Adrenal gland (tissue), 9 donors: ENCODE measurements at regions not wholly inside any gene's neighbourhood (a gene's known extent, or its start where the extent isn't known, plus 50 kb on each side); places are given as distances from the start of the nearest gene placed in this dataset.

ENCODE experiments used
- DNase-seq, 7 donors: peaks; one replicate each; pipeline ENCODE4 v3.0.0-alpha.2; 2019 to 2020
- H3K27ac ChIP-seq, 5 donors: fragments of 200-600 bp; sonication (generic) in 4 of 5; 1 replicate in 3 of 5; 2 replicates in 2 of 5; pipeline versions ENCODE4 v1.5.1 to v1.8.0; 2016 to 2020; ENCODE audit warnings: mild to moderate bottlenecking in 1 of 5
- H3K27me3 ChIP-seq: fragments of 200-600 bp; 2 replicates; pipeline ENCODE4 v1.8.0; 2021
- H3K36me3 ChIP-seq, 2 donors: fragments of 200-600 bp; replicated peaks in 1 of 2; 1 replicate in 1 of 2; 2 replicates in 1 of 2; pipeline versions ENCODE4 v1.5.1 to v1.8.0; 2018 to 2022
- H3K4me1 ChIP-seq, 2 donors: fragments of 200-600 bp; replicated peaks in 1 of 2; 1 replicate in 1 of 2; 2 replicates in 1 of 2; pipeline versions ENCODE4 v1.5.1 to v1.8.0; 2018 to 2021
- H3K4me3 ChIP-seq, 4 donors: fragments of 200-600 bp; sonication (generic) in 3 of 4; one replicate each; pipeline ENCODE4 v1.5.1; 2016 to 2018
- H3K9me3 ChIP-seq, 3 donors: fragments of 200-600 bp; sonication (generic) in 1 of 3; replicated peaks in 1 of 3; 1 replicate in 2 of 3; 2 replicates in 1 of 3; pipeline versions ENCODE4 v1.5.1 to v1.8.0; 2016 to 2021
- POLR2A ChIP-seq, 2 donors: fragments of 450-650 bp; IDR thresholded peaks; one replicate each; pipeline ENCODE4 v1.6.1; 2017; ENCODE audit warnings: antibody characterized with exemption in 2 of 2, mild to moderate bottlenecking in 2 of 2, moderate library complexity in 1 of 2
- whole genome bisulfite sequencing, 4 donors: extraction: QIAGEN DNeasy Blood & Tissue Kit in 2 of 4; methylation state at CpG; one replicate each; pipeline versions ENCODE4 v1.1.5 to v1.1.7; 2013 to 2017; 5-methylcytosine and 5-hydroxymethylcytosine counted together
- intact Hi-C, 2 donors: fragments of 100-400 bp; cut with DNase I; formaldehyde crosslinking; loops; one replicate each; pipeline versions ENCODE4 v1.14.1 to v1.15.0; 2022 to 2023
- TF ChIP-seq, protein P1 (sequence below), 6 experiments: fragments of 450-650 bp in 4 of 6; fragments of 200-600 bp in 2 of 6; sonication (generic) in 1 of 6; IDR thresholded peaks; 1 replicate in 5 of 6; 2 replicates in 1 of 6; pipeline versions ENCODE4 v1.5.1 to v1.8.0; 2016 to 2021; ENCODE audit warnings: antibody characterized with exemption in 6 of 6, mild to moderate bottlenecking in 2 of 6, moderate library complexity in 1 of 6
- donor health status: healthy with polysubstance abuse.
- donor health status: Bipolar disorder and iron deficiency.
- donor health status: DM: yes; HTN: yes; CAD: no.
- donor health status: DM: no; HTN: no; CAD: no.
- donor health status: DM: no; HTN: no; CAD: no.

DNA sequence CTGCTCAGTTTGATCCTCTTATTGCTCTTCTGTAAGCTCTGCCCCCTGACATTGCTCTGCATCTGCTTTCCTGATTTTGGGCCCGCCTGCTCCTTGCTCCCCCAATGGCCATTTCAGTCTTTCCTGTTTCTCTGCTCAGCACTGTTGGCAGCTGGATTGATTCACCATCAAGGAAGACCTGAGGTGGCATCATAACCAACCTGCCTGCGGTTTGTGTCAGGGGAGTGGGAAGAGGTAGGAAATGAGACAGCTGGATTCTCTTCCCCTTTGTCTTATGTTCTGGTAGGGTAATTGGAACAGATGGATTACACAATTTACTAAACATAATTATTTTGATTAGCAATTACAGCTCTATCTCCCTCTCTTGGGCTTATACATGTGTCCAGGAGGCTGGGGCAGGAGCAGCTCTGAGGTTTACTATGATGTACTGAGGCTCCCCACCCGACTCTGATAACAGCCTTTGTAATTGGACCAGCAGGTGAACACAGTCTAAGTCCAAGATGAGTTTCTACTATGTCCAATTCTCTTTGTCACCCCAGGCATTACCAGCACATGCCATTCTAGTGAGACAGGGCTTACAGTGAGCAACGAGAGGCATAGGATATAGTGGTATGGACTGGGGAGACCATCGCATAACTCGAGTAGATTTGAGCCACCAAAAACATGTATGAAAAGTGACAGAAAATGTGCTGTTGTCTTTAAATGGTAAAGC is 151.8 kb upstream of the MMADHC start:
- no peak for DNase-seq
- intact Hi-C loops = no loop called here
- H3K27ac ChIP-seq = no peak overlapping the region
- H3K27me3 ChIP-seq = no peaks in the 10 kb centered on the region
- H3K9me3 ChIP-seq = no peaks in the 10 kb centered on the region
- WGBS, 4 donors = 85 to 95% (median 91%) methylated on average over 6 of the region's 6 CpGs
- H3K4me3 ChIP-seq = no peak overlapping the region
- H3K36me3 ChIP-seq = no peaks in the 10 kb centered on the region
- H3K4me1 ChIP-seq = peaks cover 4 to 9% of the 10 kb centered on the region in 2 donors
- TF ChIP-seq, protein P1, sequence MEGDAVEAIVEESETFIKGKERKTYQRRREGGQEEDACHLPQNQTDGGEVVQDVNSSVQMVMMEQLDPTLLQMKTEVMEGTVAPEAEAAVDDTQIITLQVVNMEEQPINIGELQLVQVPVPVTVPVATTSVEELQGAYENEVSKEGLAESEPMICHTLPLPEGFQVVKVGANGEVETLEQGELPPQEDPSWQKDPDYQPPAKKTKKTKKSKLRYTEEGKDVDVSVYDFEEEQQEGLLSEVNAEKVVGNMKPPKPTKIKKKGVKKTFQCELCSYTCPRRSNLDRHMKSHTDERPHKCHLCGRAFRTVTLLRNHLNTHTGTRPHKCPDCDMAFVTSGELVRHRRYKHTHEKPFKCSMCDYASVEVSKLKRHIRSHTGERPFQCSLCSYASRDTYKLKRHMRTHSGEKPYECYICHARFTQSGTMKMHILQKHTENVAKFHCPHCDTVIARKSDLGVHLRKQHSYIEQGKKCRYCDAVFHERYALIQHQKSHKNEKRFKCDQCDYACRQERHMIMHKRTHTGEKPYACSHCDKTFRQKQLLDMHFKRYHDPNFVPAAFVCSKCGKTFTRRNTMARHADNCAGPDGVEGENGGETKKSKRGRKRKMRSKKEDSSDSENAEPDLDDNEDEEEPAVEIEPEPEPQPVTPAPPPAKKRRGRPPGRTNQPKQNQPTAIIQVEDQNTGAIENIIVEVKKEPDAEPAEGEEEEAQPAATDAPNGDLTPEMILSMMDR (IDR thresholded peaks at IDR 0.05) = no peak
- no peak for TF ChIP-seq POLR2A (IDR thresholded peaks at IDR 0.05)

DNA sequence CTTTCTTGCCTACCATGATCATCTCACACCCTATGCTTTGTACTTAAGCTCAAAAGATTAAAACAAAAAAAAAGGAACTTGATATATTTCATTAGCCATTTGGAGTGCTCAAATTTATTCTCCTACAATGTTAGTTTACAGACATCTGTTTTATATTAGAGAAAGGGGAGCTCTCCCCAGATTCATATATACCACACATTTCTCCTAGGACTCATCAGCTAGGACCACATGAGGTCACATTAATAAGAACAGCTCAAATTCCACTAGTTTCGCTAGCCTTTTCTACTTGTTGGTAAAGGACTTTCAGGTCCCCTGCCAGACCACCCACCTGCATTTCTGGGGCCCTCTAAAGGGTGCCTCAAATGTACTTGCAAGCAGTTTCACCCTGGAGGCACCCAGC is 151.2 kb upstream of the MMADHC start:
- peaks cover 8 to 15% of the 10 kb centered on the region in 2 donors for H3K4me1 ChIP-seq
- H3K27me3 ChIP-seq = no peaks in the 10 kb centered on the region
- H3K4me3 ChIP-seq = no peak overlapping the region
- 58 to 100% (median 94%) methylated on average over 1 of the region's 1 CpG for WGBS, 4 donors
- H3K27ac ChIP-seq = no peak overlapping the region
- TF ChIP-seq POLR2A (IDR thresholded peaks at IDR 0.05) = no peak
- TF ChIP-seq, protein P1 (IDR thresholded peaks at IDR 0.05) = no peak
- H3K36me3 ChIP-seq = no peaks in the 10 kb centered on the region
- H3K9me3 ChIP-seq = no peaks in the 10 kb centered on the region
- intact Hi-C loops = no loop called here
- no peak for DNase-seq

DNA sequence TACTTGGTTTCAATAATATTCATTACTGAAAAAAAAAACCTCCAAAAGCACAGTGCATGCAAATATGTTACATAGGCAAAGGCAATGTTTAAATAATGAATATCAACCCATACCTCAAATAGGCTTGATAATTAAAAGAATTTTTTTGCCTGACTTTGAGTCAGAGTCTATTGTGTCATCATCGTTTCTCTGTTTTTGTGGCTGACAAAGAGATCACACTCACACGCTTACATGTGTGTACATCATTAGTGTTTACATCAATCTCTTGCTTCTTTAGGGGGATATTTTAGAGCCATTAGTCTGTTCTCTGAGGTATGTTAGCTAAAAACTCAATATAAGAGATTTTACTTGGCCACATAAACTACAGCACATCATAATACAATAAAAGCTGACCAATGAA is 150.3 kb upstream of the MMADHC start:
- 92 to 97% (median 93%) methylated on average over 2 of the region's 2 CpGs for WGBS, 4 donors
- intact Hi-C loops = no loop called here
- H3K9me3 ChIP-seq = no peaks in the 10 kb centered on the region
- no peak overlapping the region for H3K4me3 ChIP-seq
- no peak for TF ChIP-seq POLR2A (IDR thresholded peaks at IDR 0.05)
- TF ChIP-seq, protein P1 (IDR thresholded peaks at IDR 0.05) = no peak
- H3K27ac ChIP-seq = no peak overlapping the region
- H3K4me1 ChIP-seq = peaks cover 10 to 17% of the 10 kb centered on the region in 2 donors
- no peak for DNase-seq
- H3K27me3 ChIP-seq = no peaks in the 10 kb centered on the region
- no peaks in the 10 kb centered on the region for H3K36me3 ChIP-seq

DNA sequence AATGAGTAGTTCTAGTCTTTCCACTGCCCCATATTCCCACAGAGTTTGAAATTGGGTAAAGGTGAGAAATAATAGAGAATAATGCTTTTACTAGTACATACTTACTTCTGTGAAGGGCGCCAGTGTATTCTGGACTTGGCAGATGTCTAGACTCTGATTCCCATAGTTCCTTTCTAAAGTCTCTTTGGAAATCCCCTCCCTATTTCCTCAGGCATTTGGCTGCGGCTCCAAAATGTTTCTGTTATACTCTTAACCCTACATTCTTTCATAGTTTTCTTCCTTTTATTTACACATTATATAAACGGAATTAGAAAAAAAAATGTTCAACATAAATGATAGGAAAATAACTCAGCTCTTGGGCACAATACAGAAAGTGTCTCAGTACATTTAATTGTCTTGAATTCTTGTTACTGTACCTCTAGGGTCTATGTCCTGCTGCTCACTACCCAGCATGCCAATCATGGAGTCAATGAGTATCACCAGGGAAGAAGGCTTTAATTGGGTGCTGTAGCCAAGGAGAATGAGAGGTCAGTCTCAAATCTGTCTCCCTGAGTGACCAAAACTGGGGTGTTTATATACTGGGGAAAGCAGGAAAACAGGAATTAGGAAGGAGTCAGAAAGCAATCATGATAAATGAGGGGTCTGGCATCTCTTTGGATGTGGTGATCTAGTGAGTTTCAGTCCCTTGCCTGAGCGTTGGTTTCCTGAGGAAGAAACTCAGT is 147.8 kb upstream of the MMADHC start:
- 69 to 79% (median 73%) methylated on average over 4 of the region's 4 CpGs for WGBS, 4 donors
- Histone ChIP-seq H3K4me3 (no peak overlapping the region), H3K36me3 (no peaks in the 10 kb centered on the region), H3K4me1 (peaks cover 10 to 17% of the 10 kb centered on the region in 2 donors), H3K27me3 (no peaks in the 10 kb centered on the region), H3K27ac (peak overlapping the region in 1 of 5 donors; percentile 25), H3K9me3 (no peaks in the 10 kb centered on the region)
- intact Hi-C loops = no loop called here
- no peak for DNase-seq
- no peak for TF ChIP-seq POLR2A (IDR thresholded peaks at IDR 0.05)
- TF ChIP-seq, protein P1 (IDR thresholded peaks at IDR 0.05) = no peak
